Activated T-helper 9 cell treated with anti-CD3 and anti-CD28 coated beads, Interleukin-2, amount 50 U/mL, for 16 hours (primary cell): ENCODE measurements at regions not wholly inside any gene's neighbourhood (a gene's known extent, or its start where the extent isn't known, plus 50 kb on each side); places are given as distances from the start of the nearest gene placed in this dataset.
"Not testable (repeated sequence)": the region's sequence is repeated elsewhere in the genome, so short reads cannot be mapped to it uniquely, and the experiment has no call there.

Source experiments
- DNase-seq: peaks from one replicate; pipeline ENCODE4 v3.0.0-alpha.2; 2020; ENCODE audit warnings: low read depth

- no peak for DNase-seq
Observed at GRCh38 chr6:167735084-167735950, 91.4 kb upstream of the AFDN start.

- DNase-seq = no peak
Observed at GRCh38 chr6:167735951-167736288, 90.8 kb upstream of the AFDN start.

- no peak for DNase-seq
Observed at GRCh38 chr6:167736486-167737204, 90.1 kb upstream of the AFDN start.

- DNase-seq = no peak
Observed at GRCh38 chr6:167737205-167737830, 89.4 kb upstream of the AFDN start.

- DNase-seq = no peak
Observed at GRCh38 chr6:167738386-167738785, 88.3 kb upstream of the AFDN start.

GRCh38 chr6:167739721-167740475 lies 86.8 kb upstream of the AFDN start:
- DNase-seq = no peak

GRCh38 chr6:167742719-167743303 lies 83.9 kb upstream of the AFDN start:
- no peak for DNase-seq

- DNase-seq = no peak
Observed at GRCh38 chr6:167744681-167745669, 81.7 kb upstream of the AFDN start.

GRCh38 chr6:167745670-167746389 lies 80.9 kb upstream of the AFDN start:
- DNase-seq = no peak

- no peak for DNase-seq
Observed at GRCh38 chr6:167746390-167746907, 80.3 kb upstream of the AFDN start.

- DNase-seq = no peak
Observed at GRCh38 chr6:167746975-167747374, 79.7 kb upstream of the AFDN start.

- DNase-seq = no peak
Observed at GRCh38 chr6:167747645-167748044, 79.1 kb upstream of the AFDN start.

- DNase-seq = no peak
Observed at GRCh38 chr6:167748046-167748445, 78.7 kb upstream of the AFDN start.

GRCh38 chr6:167748458-167749379 lies 78.0 kb upstream of the AFDN start:
- DNase-seq = no peak

- no peak for DNase-seq
Observed at GRCh38 chr6:167750956-167751358, 75.8 kb upstream of the AFDN start.

GRCh38 chr6:167751579-167752115 lies 75.1 kb upstream of the AFDN start:
- no peak for DNase-seq

GRCh38 chr6:167753281-167753680 lies 73.4 kb upstream of the AFDN start:
- DNase-seq = not testable (repeated sequence)

- no peak for DNase-seq
Observed at GRCh38 chr6:167754691-167755090, 72.0 kb upstream of the AFDN start.
